ENCODE measurements at regions not wholly inside any gene's neighbourhood (a gene's known extent, or its start where the extent isn't known, plus 50 kb on each side); places are given as distances from the start of the nearest gene placed in this dataset.

- TF ChIP-seq, protein P1, sequence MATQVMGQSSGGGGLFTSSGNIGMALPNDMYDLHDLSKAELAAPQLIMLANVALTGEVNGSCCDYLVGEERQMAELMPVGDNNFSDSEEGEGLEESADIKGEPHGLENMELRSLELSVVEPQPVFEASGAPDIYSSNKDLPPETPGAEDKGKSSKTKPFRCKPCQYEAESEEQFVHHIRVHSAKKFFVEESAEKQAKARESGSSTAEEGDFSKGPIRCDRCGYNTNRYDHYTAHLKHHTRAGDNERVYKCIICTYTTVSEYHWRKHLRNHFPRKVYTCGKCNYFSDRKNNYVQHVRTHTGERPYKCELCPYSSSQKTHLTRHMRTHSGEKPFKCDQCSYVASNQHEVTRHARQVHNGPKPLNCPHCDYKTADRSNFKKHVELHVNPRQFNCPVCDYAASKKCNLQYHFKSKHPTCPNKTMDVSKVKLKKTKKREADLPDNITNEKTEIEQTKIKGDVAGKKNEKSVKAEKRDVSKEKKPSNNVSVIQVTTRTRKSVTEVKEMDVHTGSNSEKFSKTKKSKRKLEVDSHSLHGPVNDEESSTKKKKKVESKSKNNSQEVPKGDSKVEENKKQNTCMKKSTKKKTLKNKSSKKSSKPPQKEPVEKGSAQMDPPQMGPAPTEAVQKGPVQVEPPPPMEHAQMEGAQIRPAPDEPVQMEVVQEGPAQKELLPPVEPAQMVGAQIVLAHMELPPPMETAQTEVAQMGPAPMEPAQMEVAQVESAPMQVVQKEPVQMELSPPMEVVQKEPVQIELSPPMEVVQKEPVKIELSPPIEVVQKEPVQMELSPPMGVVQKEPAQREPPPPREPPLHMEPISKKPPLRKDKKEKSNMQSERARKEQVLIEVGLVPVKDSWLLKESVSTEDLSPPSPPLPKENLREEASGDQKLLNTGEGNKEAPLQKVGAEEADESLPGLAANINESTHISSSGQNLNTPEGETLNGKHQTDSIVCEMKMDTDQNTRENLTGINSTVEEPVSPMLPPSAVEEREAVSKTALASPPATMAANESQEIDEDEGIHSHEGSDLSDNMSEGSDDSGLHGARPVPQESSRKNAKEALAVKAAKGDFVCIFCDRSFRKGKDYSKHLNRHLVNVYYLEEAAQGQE (IDR thresholded peaks at IDR 0.05; ENCODE audit: unreplicated experiment) = no peak
- TF ChIP-seq JUNB (IDR thresholded peaks at IDR 0.05; ENCODE audit: unreplicated experiment) = no peak
- TF ChIP-seq EZH2 (IDR thresholded peaks at IDR 0.05; ENCODE audit: low read depth, unreplicated experiment) = no peak
- TF ChIP-seq ETS1 (IDR thresholded peaks at IDR 0.05) = no peak
- no peak for TF ChIP-seq STAT1 (IDR thresholded peaks at IDR 0.05; ENCODE audit: unreplicated experiment)
Observed at GRCh38 chr10:59085711-59086502, 90.5 kb upstream of the PHYHIPL start (continued).

GRCh38 chr10:59087486-59087885, 89.0 kb upstream of the PHYHIPL start:
- no peak for TF ChIP-seq CTCF (conservative IDR thresholded peaks at IDR 0.05; ENCODE audit: low read depth in 2 of 2)
- no peak for TF ChIP-seq ZNF462 (CRISPR knock-in tag; IDR thresholded peaks at IDR 0.05)
- no peak for TF ChIP-seq ETS1 (IDR thresholded peaks at IDR 0.05)
- Mint-ChIP-seq H3K4me1 (no peaks in the 10 kb centered on the region), H3K9me3 (no peaks in the 10 kb centered on the region), H3K4me3 (no peak overlapping the region), H3K27ac (no peak overlapping the region), H3K27me3 (ENCODE audit: insufficient read depth, low read depth, poor library complexity) (peaks cover 2% of the 10 kb centered on the region), H3K36me3 (ENCODE audit: low read depth) (no peaks in the 10 kb centered on the region)
- no peak overlapping the region for H3K4me3 ChIP-seq
- no peaks in the 10 kb centered on the region for H3K36me3 ChIP-seq (ENCODE audit: insufficient read depth)
- DNase-seq (ENCODE audit: low spot score) (no peak), ATAC-seq (no peak)
- no peaks in the 10 kb centered on the region for H3K27me3 ChIP-seq (ENCODE audit: insufficient read depth)
- no peaks in the 10 kb centered on the region for H3F3A ChIP-seq (replicated peaks; ENCODE audit: low read depth)
- H3K4me1 ChIP-seq (ENCODE audit: insufficient read depth) = no peaks in the 10 kb centered on the region
- H3K79me2 ChIP-seq (replicated peaks; ENCODE audit: insufficient read depth) = no peaks in the 10 kb centered on the region
- 0 out of 2 replicates have a peak, but pooled peaks cover 11% of the 10 kb centered on the region for H3K9me2 ChIP-seq (ENCODE audit: insufficient read depth)
- no peaks in the 10 kb centered on the region for H4K20me1 ChIP-seq (replicated peaks; ENCODE audit: insufficient read depth)
- H2AFZ ChIP-seq = no peak overlapping the region
- no peak overlapping the region for H3K27ac ChIP-seq (ENCODE audit: low read depth)
- H3K4me2 ChIP-seq = no peak overlapping the region

Measured in GM23338 (cell line).